ENCODE measurements at regions not wholly inside any gene's neighbourhood (a gene's known extent, or its start where the extent isn't known, plus 50 kb on each side); places are given as distances from the start of the nearest gene placed in this dataset.

DNA sequence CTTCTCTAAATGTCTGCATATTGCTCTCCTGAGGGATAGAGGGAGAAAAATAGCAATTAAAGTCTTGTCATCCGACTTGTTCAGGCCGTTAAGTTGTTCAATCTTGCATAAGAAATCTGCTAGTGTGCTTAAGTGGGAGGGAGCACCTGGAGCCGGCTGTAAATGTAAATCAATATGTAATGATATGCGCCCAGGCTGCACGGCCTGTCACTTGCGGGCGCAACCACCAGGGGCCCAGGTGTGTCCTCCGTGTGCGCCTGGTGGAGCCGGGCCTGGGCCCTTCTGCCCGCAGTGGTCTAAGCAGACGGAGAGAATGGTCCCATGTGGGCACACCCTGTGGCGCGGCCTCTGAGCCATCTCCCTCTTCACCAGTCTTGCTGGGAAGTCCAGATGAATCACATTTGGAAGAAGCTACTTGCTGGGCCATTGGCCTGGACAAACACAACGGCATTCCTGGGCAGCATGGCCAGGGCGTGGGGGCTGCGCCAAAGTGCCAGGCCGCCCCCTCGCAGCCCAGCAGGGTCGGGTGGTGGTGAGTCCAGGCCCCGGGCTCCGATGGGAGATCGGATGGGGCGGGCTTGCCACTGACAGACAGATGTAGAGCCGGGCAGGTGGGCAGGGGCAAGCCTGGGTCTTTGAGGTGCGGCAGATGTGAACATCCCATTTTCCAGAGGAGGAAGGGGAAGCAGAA is 193.3 kb upstream of the C14orf180 start:
- DNase-seq (ENCODE audit: low read depth): no peak

DNA sequence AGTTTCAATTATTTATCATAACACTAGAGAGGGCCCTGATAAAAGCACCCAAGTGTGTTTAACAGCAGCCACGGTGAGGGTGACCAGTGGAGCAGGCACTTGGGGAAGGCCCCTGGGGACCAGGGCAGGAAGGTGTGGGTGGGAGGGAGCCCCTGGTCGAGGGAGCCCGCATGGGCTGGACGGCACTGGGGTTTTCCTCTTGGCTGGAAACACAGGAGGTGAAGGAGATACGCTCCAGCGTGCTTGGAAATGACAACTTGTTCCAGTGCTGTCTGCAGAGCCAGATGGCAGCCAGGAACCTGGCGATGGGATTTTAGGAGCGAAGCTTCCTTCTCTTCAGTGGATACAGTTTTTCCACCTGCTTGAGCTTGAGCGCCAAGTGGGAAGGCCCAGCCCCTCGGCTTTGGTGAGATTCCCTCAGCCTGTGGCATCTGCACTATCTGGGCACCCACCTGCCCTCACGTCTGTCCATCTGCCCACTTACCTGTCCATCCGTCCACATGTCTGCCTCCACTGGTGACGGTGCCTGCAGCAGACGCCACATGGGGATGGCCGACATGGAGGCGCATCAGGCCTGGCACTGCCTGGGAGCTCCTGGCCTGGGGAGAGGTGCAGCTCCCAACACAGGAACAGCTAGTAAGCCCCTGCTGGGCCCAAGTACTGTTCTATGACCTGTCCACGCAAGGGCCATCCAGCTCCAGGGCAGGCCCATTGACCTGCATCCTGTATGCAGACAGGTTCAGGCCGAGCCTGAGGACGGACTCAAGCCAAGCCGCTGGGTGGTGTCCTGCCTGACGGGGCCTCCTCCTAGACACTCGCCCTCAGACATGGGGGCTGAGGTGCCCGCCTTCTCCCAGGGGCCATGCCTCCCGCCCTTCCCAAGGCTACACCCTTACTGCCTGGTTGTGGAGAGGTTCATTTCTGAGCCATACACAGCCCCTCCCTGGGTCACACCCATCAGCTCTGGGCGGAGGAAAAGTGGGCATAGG is 192.2 kb upstream of the C14orf180 start:
- no peak for DNase-seq (ENCODE audit: low read depth)

DNA sequence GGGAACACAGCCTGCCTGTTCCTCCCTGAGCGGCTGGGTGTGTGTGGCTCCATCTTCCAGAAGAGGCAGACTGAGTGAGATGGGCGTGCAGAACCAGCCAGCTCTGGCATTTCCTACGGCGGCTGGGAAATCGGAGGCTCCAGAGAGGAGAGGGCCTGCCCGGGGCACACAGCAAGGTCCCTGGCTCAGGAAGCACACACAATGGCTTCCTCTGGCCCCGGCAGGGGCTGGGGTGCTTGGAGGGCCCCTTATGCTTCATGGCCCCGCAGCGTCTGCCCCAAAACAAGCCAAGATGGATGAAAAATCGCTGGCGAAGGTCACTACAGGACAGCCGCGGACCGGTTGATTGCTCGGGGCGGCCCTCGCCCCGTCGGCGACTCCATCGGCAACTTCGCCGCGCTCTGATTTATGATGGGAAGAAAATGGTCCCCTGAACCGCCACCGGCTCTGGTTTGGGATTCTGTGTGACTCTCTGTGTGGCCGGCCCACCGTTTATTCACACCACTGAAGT is 191.5 kb upstream of the C14orf180 start:
- no peak for DNase-seq (ENCODE audit: low read depth)

DNA sequence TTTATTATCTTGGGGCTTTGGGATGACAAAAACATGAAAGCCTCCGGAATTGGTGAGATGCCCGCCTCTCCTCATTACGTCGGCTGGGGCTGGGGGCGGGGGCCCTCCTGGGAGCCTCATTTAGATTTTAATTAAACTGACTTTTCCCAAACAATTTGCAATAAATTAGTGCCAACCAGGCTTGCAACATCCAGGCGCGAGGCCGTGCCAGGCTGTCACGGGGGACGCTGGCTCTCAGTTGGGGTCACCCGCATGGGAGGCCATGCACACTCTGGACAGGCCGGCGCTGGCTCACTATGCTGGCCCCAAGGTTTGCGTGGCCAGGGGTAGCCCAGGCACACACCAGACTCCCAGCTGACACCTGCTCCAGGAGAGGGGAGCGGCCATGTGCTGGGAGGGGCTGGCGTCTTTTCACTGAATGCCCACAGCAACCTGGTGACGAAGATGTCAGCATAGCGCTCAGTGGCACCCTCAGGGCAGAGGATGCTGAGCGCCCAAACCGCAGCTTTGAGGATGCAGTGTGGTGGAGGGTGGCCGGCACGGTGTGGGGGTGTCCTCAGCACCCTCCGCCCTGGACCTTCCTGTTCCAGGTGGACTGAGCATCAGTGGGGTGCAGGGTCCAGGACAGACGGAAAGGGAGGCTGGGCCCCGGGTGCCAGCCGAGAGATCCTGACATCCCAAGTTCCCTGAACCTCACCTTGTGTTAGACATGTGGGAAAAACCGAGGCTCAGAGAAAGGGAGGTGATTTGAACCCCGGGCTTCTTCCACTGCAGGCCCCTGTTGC is 190.8 kb upstream of the C14orf180 start:
- DNase-seq (ENCODE audit: low read depth): no peak

DNA sequence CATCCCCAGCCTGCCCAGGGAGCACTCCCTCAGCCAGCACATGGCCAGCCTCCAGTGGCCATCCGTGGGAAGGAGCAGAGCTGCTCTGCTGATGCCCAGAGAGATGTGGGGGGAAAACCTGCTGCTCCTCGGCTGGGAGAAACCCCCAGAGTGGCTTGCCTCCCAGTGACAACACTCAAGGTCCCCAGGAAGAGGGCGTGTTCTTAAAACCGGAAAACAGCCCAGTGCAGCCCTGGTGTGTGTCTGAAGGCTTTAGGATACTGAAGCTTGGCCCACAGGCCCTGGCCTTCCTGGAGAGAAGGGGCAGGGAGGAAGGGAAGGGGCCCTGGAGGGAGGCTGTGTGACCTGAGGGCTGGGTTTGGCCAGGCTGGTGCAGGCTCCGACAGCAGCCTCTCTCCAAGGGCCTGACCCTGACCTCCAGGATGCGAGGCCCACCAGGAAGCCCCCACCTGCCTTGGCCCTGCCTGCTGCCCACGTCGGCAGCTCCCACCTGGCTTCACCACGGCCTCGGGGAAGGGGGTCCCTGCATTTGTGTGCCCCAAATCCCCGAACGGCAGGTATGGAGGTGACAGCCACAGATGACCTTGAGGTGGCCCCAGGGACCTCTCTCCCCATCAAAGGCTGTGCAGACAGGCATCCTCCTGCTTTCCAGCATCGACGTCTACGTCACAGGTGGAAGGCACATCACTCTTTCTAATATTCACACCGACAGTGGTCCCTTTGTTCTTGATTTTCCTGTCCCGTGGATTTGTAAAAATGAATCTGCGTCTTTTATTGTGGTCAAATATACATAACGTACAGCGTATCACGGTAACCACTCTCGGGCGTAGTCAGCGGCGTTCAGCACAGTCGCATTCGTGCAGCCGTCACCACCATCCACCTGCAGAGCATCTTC is 190.0 kb upstream of the C14orf180 start:
- no peak for DNase-seq (ENCODE audit: low read depth)

DNA sequence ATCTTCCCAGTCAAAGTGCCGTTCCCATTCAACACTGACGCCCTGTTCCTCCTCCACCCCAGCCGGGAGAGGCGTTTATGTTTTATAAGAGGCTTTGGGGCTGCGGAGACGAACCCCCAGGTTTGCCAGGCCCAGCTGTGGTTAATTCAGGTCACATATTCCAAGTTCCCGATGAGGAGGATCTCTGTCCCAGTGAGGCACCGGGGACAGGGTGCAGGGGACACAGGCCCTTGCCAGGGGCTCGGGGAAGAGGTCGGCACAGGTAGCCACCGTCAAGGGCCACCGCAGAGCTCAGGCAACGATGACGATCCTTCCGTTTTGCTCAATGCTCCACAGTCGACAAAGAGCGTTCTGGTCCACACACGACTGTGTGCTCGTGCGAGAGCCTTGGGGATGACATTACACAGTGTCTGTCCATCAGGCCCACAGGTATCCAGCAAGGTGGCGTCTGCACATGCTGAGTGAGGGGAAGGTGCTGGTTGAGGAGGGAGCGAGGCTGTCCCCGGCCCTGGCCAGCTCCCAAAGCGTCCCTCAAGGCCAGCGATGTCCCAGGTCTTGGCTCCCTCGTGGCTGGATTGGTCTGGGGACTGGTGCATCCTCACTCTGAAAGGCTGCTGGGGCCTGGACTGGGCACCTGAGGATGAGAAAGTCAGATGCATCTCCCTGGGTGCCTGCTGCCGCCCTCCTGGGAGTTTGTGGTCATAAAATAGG is 189.2 kb upstream of the C14orf180 start:
- DNase-seq (ENCODE audit: low read depth): no peak

DNA sequence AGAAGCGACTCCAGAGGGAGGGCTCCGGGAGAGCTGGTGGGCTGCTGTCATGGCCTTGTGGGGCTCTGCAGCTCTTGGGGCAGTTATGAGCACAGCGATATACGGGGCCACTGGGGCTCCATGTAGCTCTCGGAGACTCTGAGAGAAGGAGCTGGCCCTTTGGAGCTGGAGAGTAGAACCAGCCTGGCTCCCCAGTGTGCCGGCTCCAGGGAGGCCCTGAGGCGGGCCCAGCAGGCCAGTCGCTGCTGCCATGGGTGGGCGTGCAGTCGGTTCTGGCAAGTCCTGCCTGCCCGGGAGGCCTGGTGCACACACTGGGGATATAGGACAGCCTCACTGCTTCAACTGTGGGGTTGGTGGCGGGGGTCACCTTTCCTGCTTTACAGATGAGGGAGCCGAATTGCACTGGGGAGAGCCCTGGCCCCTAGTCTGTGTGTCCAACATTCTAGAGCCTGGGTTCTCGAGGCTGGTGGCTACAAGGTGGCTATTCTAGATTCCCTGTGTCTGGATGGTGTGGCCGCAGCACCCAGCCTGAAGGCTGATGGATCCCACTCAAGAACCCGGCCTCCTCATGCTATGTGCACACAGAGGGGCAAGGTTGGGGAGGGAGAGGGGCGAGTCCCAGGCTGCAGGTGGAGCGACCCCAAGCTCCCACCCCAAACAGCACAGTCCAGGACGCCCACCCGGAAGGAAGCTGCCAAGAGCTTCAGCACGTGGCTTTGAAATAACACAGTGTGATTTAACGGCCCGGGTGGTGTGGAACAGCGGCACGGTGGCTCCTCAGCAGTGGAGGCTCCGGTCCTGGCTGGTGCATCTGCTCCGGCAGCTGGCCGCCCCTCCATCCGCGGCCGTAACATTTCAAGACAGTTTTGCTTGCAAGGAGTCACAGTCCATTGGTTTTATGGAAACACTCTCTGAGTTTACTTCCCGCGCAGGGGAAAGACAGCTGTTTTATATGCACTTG is 188.3 kb upstream of the C14orf180 start:
- no peak for DNase-seq (ENCODE audit: low read depth)

DNA sequence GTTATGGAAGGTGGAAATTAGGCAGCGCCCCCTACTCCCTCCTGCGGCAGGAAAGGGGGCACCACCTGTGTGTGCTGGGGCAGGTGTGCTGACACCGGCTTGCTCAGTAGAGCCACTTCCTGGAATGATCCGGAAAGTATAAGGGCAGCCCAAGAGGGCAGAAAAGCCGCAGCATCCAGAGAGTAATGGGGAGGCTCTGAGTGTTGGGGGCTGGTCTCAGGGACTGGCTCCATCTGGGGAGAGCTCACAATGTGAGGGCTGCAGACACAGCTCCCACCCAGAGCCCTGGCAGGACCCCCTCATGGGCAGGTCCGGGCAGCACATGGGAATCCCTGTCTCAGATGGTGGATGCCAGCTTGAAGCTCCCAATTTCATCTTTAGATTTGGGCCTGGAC is 187.6 kb upstream of the C14orf180 start:
- DNase-seq (ENCODE audit: low read depth): no peak

DNA sequence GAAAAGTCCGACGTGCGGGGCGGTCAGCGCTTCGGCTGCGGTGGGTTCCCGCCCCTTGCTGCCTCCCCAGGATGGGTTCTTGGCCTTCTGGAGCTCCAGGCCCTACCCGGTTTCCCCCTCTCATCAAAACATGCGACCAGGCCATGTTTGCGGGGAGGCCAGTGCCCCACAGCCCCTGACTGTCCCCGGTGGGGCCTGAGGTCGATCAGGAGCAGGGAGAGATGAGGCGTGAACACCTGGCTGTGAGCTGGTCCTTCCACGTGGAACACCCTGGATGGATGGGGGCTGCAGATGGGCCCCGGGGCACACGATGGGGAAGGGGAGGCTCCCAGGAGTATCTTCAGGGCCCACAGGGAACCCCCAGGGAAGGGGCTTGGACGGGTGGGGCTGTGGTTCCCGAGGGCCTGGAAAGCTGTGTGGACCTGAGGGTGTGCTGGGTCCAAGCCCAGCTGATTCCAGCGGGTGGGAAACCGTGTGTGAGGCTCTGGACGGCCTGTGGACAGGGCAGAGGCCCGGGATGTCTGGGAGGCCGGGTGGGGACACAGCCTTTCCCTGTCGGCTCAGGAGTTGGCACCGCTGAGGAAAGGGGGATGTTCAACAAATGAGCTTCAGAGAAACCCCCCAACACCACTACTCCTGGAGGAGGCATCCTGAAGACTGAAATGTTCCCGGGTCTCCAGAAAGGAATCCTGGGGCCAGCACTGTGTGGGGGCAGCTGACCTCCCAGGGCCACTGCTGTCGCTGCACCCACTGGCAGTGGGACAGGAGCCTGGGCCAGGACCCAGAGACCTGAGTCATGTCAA is 187.0 kb upstream of the C14orf180 start:
- DNase-seq (ENCODE audit: low read depth): no peak

DNA sequence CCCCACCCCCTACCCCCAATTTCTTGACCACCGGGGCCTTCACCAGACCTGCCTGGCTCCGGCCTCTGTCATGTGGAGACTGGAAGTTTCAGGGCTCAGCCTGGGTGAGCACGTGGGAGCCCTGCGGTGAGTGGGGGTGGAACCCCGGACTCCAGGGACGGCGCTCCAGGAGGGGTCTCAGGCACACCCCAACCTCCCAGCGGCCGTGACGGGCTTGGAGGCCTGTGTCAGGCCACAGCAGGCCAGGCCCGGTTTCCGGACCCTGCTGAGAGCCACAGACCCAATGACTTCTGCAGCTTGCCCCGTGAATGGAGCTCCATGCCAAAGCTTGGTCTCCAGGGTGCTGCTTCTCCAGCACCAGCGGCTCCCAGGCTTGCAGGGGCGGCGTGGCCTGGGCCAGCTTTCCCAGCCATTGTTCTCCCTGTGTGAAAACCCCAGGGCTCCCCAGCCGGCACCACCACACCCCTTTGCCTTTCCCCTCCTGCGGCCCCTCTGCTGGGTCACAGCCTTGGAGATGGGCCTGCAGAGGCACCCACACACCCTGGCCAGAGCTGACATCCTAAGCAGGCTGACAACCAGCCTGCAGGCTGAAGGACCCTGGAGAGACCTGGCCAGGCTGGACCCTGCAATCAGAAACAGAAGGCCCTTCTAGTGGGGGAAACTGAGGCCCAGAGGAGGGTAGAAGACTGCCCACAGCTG is 186.2 kb upstream of the C14orf180 start:
- no peak for DNase-seq (ENCODE audit: low read depth)

DNA sequence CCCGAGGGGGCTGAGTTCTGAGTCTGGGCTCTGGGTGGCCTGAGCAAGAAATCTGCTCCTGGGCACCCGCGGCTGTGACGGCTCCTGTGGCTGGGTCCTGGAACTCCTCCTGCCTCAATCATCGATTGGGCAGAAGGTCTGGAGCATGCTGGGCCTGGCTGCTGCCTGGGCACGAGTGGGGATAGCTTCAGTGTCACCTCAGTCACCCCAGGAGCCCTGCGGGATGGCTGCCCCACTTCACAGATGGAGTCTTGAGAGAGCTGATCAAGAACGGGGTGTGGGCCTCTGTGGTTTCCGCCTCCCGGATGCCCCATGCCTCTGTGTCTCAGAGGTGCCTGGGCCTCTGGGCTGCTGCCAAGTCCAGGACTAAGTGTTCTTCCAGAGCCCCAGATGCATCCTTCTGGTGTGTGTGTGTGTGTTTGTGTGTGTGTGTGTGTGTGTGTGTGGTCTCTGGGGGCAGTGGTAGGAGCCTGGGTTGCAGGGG is 185.6 kb upstream of the C14orf180 start:
- peak; percentile 39 for DNase-seq (ENCODE audit: low read depth)

DNA sequence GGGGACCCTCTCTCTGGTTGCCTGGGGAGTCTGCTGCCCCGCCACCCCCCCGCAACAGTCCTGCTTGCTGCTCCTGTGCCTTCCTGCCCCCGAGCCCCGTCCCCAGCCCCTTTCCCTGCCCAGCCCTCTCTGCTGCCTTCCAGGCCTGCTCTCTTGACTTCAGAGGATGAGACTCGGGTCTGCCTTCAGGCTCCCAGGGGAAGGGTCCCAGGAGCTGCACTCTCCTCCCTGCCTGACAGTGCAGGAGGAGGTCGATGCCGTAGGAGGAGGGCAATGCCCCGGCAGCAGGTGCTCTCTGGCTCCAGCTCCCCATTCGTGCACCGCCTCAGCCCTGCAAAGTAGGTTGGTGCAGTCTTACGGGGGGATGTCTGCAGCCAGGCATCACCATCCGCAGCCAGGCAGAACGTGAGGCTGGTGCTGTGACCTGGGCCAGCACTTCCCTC is 185.1 kb upstream of the C14orf180 start:
- no peak for DNase-seq (ENCODE audit: low read depth)

DNA sequence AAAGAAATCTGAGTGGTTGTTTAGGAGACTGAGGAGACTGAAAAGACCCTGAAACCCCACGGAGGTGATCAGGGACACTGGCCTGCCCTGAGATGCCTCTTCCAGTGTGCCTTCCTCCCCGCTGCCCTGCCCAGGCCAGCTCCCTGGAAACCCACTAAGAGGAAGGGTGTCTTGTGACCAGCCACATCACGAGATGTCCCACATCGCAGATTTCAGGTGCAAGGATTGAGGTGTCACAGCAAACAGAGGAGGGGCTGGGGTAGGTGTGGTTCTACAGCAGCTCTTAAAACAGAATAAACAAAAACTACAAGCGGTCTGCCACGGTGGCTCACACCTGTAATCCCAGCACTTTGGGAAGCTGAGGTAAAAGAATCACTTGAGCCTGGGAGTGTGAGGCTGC is 184.3 kb upstream of the C14orf180 start:
- DNase-seq (ENCODE audit: low read depth): no peak

DNA sequence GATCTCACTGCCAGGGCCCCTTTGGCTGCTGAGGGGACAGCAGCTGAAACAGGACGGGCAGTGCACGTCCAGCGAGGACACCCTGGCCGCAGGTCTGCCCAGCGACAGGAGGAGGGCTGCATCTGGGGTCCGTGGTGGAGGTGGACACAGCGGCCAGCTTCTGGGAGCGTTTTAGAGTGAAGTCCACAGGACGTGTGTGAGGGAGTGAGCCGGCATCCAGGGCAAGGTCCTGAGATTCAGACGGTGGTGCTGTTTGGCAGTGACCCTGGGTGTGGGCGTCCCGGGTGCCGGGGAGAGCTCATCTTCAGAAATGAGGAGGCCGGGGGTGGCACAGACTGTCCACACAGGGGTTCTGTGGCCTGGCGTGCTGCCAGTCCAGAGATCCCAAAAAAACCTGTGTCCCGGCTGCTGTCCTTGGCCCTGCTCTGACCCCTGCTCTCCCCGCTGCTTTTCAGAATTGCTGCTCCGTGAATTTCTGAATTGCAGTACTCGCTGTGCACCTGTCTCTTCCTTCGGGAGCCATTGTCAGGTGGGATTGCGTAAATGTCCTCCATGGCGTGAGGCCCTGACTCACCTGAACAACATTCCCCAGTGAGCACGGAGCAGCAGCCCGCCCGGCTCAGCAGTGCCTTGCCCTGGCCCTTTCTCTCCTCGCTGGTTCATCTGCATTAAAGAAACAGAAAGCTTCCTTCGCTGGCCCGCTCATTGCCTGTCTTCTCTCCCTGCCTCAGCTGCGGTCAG is 183.5 kb upstream of the C14orf180 start:
- no peak for DNase-seq (ENCODE audit: low read depth)

DNA sequence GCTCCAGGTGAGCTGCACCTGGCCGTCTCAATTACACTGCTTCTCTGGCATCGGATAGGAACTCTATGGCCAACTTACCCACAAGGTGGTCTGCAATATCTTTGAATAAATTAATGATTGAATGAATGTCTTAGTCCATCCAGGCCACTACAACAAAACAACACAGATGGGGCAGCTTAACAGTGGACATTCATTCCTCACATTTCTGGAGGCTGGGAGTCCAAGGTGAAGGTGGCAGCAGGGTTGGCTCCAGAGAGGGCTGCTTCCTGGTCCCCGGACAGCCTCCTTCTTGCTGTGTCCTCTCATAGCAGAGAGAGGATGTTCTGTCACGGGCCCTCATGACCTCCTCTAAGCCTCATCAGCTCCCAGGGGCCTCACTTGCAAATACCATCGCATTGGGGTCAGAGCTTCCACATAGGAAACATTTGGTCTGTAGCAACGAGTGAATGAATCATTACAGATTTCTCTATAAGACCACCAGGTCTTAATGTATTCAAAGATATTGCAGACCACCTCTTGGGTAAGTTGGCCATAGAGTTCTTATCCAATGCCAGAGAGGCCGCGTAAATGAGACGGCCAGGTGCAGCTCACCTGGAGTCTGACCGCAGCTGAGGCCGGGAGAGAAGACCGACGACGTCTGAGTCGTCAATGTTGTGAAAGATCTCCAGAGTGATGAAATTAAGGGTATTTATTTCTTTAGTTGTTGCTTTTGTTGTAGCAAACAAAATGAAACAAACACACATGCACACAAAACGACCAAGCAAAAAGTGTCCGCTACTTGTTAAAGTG is 182.7 kb upstream of the C14orf180 start:
- no peak for DNase-seq (ENCODE audit: low read depth)

DNA sequence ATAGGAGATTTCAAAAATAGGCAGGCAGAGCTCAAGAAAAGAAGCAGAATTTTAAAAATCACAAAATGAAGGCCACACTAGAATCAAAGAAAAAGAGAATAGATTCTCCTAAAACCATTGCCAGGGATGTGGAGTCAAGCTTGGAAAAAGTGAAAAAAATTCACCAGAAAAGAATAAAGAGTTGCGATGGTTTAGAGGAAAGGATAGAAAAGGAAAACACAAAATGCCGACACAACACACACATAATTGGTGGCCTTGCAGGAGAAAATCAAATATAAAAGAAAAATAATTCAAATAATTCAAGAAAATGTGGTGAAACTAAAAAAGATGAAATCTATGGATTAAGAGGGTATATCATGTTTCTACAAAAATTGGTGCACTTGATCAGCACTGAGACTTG is 181.6 kb upstream of the C14orf180 start:
- no peak for DNase-seq (ENCODE audit: low read depth)

Measured in Daoy (cell line).